ENCODE measurements at regions not wholly inside any gene's neighbourhood (a gene's known extent, or its start where the extent isn't known, plus 50 kb on each side); places are given as distances from the start of the nearest gene placed in this dataset.

- TF ChIP-seq EP300 (IDR thresholded peaks at IDR 0.05): no peak
- TF ChIP-seq CTCF (IDR thresholded peaks at IDR 0.05): no peak
- TF ChIP-seq POLR2AphosphoS5 (IDR thresholded peaks at IDR 0.05): no peak
Observed at GRCh38 chr19:20444202-20444885, 121.2 kb downstream of the ZNF737 start.
